ENCODE measurements at regions not wholly inside any gene's neighbourhood (a gene's known extent, or its start where the extent isn't known, plus 50 kb on each side); places are given as distances from the start of the nearest gene placed in this dataset.

DNA sequence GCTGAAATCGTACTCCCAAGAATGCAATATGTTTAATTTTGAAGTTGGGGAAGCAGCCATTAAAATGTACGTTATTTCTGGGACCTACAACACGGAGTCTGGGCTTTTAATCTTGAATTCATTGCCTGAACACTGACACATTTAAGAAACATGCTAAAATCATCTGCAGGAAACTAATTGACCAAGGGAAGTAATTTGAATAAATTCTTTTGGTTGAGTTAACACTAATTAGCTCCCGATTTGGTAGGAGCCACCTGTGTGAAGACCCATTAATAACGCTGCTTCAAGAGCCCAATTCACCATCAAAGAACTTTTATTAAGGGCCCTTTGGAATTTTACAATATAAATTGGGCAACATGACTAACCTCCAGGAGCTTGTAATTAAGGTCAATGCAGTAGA, 309.2 kb downstream of the RAB28 start (continued):
- TF ChIP-seq, protein P1, sequence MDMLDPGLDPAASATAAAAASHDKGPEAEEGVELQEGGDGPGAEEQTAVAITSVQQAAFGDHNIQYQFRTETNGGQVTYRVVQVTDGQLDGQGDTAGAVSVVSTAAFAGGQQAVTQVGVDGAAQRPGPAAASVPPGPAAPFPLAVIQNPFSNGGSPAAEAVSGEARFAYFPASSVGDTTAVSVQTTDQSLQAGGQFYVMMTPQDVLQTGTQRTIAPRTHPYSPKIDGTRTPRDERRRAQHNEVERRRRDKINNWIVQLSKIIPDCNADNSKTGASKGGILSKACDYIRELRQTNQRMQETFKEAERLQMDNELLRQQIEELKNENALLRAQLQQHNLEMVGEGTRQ (IDR thresholded peaks at IDR 0.05; ENCODE audit: borderline replicate concordance, low read depth, low read length), result no peak
- TF ChIP-seq RXRA (IDR thresholded peaks at IDR 0.05; ENCODE audit: borderline replicate concordance, low read depth) (no peak), NRF1 (IDR thresholded peaks at IDR 0.05; ENCODE audit: low read depth, low read length) (no peak), TAF1 (IDR thresholded peaks at IDR 0.05; ENCODE audit: borderline replicate concordance, low read depth, low read length) (no peak)

DNA sequence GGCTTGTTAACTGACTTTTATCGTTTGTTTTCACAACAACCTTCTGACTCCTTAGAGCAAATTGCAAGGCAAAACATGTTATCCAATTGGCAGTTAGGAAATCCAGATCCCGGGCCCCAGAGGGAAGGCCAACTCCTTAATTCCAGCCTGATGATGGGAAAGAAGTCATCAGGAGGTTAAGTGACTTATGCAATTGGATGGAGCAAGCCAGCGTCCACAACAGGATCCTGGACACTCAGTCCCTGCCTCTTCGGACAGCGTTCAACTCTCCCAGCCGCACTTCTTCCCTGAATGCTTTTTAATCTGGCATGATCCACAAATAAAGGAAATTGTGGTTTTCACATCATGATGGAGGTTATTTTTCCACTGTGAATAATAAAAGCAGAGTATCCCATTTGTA, 310.1 kb downstream of the RAB28 start:
- no peak overlapping the region for H3K4me3 ChIP-seq (ENCODE audit: low read depth in 2 of 2, low read length in 1 of 2)
- no peaks in the 10 kb centered on the region for H3K27me3 ChIP-seq (ENCODE audit: insufficient read depth)
- TF ChIP-seq MXI1 (IDR thresholded peaks at IDR 0.05; ENCODE audit: low read depth, low read length) (no peak), JUND (IDR thresholded peaks at IDR 0.05) (no peak), EZH2phosphoT487 (IDR thresholded peaks at IDR 0.05; ENCODE audit: borderline replicate concordance, low read depth) (no peak), TAF1 (IDR thresholded peaks at IDR 0.05; ENCODE audit: borderline replicate concordance, low read depth, low read length) (no peak), NRF1 (IDR thresholded peaks at IDR 0.05; ENCODE audit: low read depth, low read length) (no peak), GABPA (IDR thresholded peaks at IDR 0.05; ENCODE audit: low read depth) (no peak), RFX5 (IDR thresholded peaks at IDR 0.05; ENCODE audit: low read length) (no peak), FOXJ3 (CRISPR knock-in tag; IDR thresholded peaks at IDR 0.05) (no peak), TCF12 (IDR thresholded peaks at IDR 0.05) (no peak), EP300 (IDR thresholded peaks at IDR 0.05; ENCODE audit: borderline replicate concordance in 1 of 2, low read depth in 1 of 2, low read length in 1 of 2) (no peak), CHD2 (IDR thresholded peaks at IDR 0.05; ENCODE audit: low read length, partially characterized antibody) (no peak), GATA2 (CRISPR knock-in tag; IDR thresholded peaks at IDR 0.05) (no peak)
- TF ChIP-seq, protein P2, sequence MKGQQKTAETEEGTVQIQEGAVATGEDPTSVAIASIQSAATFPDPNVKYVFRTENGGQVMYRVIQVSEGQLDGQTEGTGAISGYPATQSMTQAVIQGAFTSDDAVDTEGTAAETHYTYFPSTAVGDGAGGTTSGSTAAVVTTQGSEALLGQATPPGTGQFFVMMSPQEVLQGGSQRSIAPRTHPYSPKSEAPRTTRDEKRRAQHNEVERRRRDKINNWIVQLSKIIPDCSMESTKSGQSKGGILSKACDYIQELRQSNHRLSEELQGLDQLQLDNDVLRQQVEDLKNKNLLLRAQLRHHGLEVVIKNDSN (IDR thresholded peaks at IDR 0.05; ENCODE audit: borderline replicate concordance, low read depth), result no peak
- TF ChIP-seq, protein P3, sequence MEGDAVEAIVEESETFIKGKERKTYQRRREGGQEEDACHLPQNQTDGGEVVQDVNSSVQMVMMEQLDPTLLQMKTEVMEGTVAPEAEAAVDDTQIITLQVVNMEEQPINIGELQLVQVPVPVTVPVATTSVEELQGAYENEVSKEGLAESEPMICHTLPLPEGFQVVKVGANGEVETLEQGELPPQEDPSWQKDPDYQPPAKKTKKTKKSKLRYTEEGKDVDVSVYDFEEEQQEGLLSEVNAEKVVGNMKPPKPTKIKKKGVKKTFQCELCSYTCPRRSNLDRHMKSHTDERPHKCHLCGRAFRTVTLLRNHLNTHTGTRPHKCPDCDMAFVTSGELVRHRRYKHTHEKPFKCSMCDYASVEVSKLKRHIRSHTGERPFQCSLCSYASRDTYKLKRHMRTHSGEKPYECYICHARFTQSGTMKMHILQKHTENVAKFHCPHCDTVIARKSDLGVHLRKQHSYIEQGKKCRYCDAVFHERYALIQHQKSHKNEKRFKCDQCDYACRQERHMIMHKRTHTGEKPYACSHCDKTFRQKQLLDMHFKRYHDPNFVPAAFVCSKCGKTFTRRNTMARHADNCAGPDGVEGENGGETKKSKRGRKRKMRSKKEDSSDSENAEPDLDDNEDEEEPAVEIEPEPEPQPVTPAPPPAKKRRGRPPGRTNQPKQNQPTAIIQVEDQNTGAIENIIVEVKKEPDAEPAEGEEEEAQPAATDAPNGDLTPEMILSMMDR (IDR thresholded peaks at IDR 0.05), result no peak
- TF ChIP-seq, protein P4, sequence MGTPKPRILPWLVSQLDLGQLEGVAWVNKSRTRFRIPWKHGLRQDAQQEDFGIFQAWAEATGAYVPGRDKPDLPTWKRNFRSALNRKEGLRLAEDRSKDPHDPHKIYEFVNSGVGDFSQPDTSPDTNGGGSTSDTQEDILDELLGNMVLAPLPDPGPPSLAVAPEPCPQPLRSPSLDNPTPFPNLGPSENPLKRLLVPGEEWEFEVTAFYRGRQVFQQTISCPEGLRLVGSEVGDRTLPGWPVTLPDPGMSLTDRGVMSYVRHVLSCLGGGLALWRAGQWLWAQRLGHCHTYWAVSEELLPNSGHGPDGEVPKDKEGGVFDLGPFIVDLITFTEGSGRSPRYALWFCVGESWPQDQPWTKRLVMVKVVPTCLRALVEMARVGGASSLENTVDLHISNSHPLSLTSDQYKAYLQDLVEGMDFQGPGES (IDR thresholded peaks at IDR 0.05; ENCODE audit: low read depth, low read length), result no peak
- TF ChIP-seq, protein P5, sequence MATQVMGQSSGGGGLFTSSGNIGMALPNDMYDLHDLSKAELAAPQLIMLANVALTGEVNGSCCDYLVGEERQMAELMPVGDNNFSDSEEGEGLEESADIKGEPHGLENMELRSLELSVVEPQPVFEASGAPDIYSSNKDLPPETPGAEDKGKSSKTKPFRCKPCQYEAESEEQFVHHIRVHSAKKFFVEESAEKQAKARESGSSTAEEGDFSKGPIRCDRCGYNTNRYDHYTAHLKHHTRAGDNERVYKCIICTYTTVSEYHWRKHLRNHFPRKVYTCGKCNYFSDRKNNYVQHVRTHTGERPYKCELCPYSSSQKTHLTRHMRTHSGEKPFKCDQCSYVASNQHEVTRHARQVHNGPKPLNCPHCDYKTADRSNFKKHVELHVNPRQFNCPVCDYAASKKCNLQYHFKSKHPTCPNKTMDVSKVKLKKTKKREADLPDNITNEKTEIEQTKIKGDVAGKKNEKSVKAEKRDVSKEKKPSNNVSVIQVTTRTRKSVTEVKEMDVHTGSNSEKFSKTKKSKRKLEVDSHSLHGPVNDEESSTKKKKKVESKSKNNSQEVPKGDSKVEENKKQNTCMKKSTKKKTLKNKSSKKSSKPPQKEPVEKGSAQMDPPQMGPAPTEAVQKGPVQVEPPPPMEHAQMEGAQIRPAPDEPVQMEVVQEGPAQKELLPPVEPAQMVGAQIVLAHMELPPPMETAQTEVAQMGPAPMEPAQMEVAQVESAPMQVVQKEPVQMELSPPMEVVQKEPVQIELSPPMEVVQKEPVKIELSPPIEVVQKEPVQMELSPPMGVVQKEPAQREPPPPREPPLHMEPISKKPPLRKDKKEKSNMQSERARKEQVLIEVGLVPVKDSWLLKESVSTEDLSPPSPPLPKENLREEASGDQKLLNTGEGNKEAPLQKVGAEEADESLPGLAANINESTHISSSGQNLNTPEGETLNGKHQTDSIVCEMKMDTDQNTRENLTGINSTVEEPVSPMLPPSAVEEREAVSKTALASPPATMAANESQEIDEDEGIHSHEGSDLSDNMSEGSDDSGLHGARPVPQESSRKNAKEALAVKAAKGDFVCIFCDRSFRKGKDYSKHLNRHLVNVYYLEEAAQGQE (IDR thresholded peaks at IDR 0.05; ENCODE audit: low read depth, low read length), result no peak
- TF ChIP-seq, protein P6, sequence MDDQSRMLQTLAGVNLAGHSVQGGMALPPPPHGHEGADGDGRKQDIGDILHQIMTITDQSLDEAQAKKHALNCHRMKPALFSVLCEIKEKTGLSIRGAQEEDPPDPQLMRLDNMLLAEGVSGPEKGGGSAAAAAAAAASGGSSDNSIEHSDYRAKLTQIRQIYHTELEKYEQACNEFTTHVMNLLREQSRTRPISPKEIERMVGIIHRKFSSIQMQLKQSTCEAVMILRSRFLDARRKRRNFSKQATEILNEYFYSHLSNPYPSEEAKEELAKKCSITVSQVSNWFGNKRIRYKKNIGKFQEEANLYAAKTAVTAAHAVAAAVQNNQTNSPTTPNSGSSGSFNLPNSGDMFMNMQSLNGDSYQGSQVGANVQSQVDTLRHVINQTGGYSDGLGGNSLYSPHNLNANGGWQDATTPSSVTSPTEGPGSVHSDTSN (IDR thresholded peaks at IDR 0.05), result no peak
- TF ChIP-seq, protein P7, sequence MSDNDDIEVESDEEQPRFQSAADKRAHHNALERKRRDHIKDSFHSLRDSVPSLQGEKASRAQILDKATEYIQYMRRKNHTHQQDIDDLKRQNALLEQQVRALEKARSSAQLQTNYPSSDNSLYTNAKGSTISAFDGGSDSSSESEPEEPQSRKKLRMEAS (IDR thresholded peaks at IDR 0.05; ENCODE audit: low read depth), result no peak
- H3K4me1 ChIP-seq (ENCODE audit: control insufficient read depth in 1 of 2, insufficient read depth in 2 of 2, low read depth in 1 of 2, low read length in 1 of 2), result peaks cover 0 to 2% of the 10 kb centered on the region in 2 experiments; a peak in 1 of 4 replicates
- DNase-seq, result no peak
- H3K4me2 ChIP-seq, result no peak overlapping the region
- 56% methylated on average over 6 of the region's 6 CpGs for WGBS (ENCODE audit: low lambda C conversion rate)
- H3K79me2 ChIP-seq (ENCODE audit: insufficient read depth), result no peaks in the 10 kb centered on the region
- CTCF ChIA-PET, result no interaction called here
- H3K9ac ChIP-seq, result no peak overlapping the region
- H3K27ac ChIP-seq (ENCODE audit: low read depth in 2 of 2, low read length in 1 of 2), result no peak overlapping the region
- no peaks in the 10 kb centered on the region for H3K9me2 ChIP-seq
- H2AFZ ChIP-seq (ENCODE audit: low read depth), result no peak overlapping the region
- H3F3A ChIP-seq (replicated peaks; ENCODE audit: insufficient read depth), result no peaks in the 10 kb centered on the region
- H4K20me1 ChIP-seq (ENCODE audit: insufficient read depth), result no peaks in the 10 kb centered on the region
- H3K36me3 ChIP-seq (replicated peaks in 1 of 2; ENCODE audit: control insufficient read depth in 1 of 2, insufficient read depth in 2 of 2, low read length in 1 of 2), result no peaks in the 10 kb centered on the region
- H3K9me3 ChIP-seq, result no peaks in the 10 kb centered on the region
- POLR2A ChIA-PET, result no interaction called here
